Caki2 (cell line): ENCODE measurements at regions not wholly inside any gene's neighbourhood (a gene's known extent, or its start where the extent isn't known, plus 50 kb on each side); places are given as distances from the start of the nearest gene placed in this dataset.

Experiments
- DNase-seq: peaks from one replicate; pipeline ENCODE4 v3.0.0-alpha.2; 2015; ENCODE audit warnings: low read depth
- in situ Hi-C: cut with HindIII; loops from 2 replicates; pipeline ENCODE4 v1.10.0; 2016; ENCODE audit warnings: low sequenced_read_pairs, low pct_unique_long_range_greater_than_20kb, mixed read lengths

GRCh38 chr10:44814929-44815328, 96.2 kb upstream of the TMEM72 start:
- in situ Hi-C loops, result no loop called here
- no peak for DNase-seq

DNA sequence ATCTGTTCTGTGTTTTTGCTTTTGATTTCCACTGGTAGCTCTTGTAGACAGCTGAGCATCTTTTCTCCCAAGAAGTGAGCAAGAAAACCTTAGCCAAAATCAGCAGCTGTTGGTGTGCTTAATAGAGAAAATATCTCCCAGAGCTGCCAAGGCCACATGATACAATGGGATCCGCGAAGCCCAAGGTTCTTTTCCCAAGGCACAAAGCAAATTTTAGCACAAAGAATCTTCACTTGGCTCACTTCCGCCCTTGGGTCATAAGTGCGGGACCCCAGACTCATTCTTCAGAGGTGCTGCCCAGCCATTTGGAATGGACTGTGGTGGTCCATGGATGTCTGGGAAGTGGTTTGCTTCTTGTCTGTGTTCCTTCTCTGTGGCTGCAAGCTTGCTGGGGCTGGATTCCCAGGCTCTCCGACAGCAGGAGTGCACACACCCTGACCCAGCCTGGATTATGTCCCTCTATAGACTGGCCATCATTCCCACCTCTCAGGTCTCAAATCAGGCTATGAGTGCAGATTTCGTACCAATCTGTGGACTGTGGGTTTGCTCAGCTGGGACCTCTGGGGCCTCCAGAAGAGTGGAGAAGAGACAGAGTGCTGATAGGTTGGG, 93.0 kb upstream of the TMEM72 start:
- DNase-seq, result no peak

GRCh38 chr10:44818701-44819127, 92.4 kb upstream of the TMEM72 start:
- no peak for DNase-seq
- in situ Hi-C loops, result no loop called here

More for the DNA sequence above, 93.0 kb upstream of the TMEM72 start:
- in situ Hi-C loops, result no loop called here

- in situ Hi-C loops, result no loop called here
- DNase-seq, result no peak
Observed at GRCh38 chr10:44820094-44820493, 91.0 kb upstream of the TMEM72 start.

GRCh38 chr10:44821290-44821689, 89.8 kb upstream of the TMEM72 start:
- DNase-seq, result no peak
- in situ Hi-C loops, result no loop called here

DNA sequence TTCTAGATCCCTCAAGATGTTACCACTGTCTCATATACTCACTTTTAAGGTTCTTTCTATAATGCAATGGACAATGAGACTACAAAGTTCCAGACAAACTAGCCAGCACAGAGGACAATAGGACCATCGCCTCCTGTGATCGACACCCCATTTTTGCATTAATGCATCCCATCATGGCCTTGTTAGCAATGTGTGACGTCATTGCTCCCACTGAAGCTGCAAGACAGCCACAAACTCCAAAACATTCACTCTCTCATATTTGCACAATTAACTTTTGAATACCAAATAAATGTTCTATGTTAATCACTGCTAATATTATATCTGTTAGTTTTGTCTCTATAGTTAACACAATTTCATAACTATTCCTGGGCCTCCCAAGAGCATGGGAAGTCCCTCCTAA, 88.8 kb upstream of the TMEM72 start:
- no peak for DNase-seq
- in situ Hi-C loops, result no loop called here

GRCh38 chr10:44822966-44823365, 88.2 kb upstream of the TMEM72 start:
- in situ Hi-C loops, result no loop called here
- DNase-seq, result no peak

DNA sequence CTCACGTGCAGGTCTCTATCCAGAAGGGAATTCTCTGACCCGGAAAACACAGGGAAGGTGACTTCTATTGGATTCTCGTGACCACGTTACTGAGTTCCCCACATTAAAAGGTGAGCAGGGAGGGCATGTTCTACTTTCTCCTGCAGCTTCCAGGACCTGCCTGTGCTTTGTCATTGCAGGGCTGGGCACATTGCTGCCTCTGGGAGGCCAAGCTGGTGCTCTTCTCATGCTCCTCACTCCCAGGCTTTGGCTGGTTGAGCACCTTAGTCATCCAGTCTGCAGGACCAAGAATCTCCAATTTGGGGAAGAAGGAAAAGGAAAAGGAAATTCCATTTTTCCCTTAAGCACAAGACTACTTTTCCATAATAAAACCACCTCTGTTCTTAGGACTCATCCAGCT, 86.5 kb upstream of the TMEM72 start:
- in situ Hi-C loops, result no loop called here
- DNase-seq, result no peak

DNA sequence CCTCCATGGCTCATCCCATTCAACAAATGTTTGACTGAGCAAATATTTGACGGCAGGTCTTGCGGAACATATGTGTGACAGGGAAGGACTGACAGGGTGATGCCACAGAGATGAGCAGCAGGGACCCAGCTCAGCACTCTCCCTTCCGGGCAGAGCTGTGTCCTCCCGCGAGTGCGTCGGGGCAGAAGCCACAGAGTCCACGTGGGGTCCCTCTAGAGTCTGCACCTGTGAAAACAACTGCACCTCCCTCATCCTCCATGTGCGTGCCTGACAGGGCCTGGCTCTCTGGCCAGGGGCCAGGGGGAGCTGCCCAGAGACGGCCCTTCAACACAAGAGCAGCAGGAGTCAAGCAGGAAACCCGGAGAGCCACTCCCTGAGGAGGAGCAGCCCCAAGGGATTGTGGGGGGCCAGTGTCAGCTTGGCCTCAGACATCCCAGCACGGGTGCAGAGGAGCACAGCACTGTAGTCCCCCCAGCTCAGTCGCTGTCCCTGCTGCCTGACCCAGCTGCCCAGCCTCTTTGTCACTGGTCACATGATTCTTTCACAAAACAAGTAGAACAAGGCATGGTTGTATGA, 83.6 kb upstream of the TMEM72 start:
- no peak for DNase-seq
- in situ Hi-C loops, result no loop called here

DNA sequence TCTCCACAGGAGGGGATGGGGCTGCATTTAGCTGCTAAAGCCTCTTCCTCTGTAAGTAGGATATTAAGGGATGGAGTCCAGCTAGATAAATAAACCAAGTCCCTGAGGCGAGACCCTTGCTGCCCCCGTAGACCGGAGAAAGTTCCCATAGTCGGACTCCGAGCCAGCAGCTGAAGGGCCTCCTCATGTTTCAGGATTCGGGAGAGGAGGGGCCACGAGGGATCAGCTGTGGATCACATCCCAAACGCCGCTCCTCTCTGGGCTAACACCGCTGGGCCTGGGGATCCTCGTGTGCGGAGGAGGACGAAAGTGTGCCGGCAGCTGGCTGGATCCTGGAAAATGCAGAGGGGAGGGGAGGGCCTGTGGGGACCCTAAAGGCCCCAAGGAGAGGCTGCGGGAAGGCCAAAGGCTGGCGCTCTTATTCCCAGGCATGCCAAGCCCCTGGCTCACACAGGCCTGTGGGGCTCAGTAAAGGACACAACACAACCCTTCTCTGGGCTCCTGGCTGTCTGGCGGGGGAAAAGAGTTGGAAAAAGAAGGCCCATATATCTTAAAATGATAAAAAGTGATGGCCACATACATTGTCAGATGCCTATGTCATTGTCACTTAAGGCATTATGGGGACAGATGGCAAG, 82.5 kb upstream of the TMEM72 start:
- in situ Hi-C loops, result no loop called here
- DNase-seq, result no peak

GRCh38 chr10:44829426-44829825, 81.7 kb upstream of the TMEM72 start:
- no peak for DNase-seq
- in situ Hi-C loops, result no loop called here

DNA sequence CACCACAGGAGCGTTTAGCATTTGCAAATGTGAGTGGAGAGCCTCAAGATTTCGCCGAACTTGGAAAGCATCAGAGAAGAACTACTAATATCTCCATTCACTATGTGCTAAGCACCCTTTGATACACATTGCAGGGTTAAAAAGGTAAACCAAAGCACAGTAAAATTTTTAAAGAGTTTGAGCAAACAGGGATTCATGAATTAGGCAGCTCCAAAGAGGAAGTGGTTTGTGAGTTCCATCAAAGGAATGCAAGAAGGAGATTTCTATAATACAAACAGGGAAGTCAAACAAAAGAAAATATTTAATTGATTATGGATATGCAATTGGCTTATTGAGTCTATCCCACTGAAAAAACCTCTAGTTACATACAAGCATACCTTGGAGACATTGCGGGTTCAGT, 81.1 kb upstream of the TMEM72 start:
- no peak for DNase-seq
- in situ Hi-C loops, result no loop called here

GRCh38 chr10:44831581-44831980, 79.6 kb upstream of the TMEM72 start:
- no peak for DNase-seq
- in situ Hi-C loops, result no loop called here

GRCh38 chr10:44832595-44833390, 78.3 kb upstream of the TMEM72 start:
- in situ Hi-C loops, result no loop called here
- DNase-seq, result no peak

GRCh38 chr10:44834131-44834530, 77.0 kb upstream of the TMEM72 start:
- DNase-seq, result no peak
- in situ Hi-C loops, result no loop called here

DNA sequence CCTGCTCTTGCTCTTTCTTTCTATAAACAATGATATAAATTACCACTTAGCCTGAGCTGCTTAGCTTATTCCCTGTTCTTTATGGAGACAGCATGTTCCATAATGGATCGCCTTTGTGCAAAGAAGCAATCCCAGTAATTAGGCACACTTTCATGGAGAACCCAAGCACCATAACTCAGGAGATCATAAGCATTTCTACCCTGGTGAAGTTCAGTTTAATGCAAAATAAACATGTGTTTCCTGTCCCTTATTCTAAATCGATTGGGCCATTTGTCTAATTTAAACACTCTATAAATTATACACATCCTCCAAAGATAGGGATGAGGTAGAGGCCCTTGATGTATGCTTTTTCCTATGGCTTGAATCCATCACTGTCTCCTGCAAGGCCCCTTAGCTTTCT, 75.8 kb upstream of the TMEM72 start:
- in situ Hi-C loops, result no loop called here
- DNase-seq, result no peak

DNA sequence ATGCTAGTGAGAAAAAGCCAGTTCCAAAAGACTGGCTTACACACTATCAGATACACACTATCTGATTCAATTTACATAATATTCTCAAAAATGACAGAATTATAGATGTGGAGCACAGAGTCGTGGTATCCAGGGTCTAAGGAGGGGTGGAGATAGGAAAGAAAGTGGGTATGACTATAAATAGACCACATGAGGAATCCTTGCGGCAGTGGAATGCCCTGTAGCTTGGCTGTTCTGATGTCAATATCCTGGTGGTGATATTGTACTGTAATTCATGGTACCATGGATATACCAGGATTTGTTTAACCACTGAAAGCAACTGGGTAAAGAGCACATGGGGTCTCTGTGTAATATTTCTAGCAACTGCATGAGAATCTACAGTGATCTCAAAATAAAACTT, 67.7 kb upstream of the TMEM72 start:
- in situ Hi-C loops, result no loop called here
- no peak for DNase-seq

DNA sequence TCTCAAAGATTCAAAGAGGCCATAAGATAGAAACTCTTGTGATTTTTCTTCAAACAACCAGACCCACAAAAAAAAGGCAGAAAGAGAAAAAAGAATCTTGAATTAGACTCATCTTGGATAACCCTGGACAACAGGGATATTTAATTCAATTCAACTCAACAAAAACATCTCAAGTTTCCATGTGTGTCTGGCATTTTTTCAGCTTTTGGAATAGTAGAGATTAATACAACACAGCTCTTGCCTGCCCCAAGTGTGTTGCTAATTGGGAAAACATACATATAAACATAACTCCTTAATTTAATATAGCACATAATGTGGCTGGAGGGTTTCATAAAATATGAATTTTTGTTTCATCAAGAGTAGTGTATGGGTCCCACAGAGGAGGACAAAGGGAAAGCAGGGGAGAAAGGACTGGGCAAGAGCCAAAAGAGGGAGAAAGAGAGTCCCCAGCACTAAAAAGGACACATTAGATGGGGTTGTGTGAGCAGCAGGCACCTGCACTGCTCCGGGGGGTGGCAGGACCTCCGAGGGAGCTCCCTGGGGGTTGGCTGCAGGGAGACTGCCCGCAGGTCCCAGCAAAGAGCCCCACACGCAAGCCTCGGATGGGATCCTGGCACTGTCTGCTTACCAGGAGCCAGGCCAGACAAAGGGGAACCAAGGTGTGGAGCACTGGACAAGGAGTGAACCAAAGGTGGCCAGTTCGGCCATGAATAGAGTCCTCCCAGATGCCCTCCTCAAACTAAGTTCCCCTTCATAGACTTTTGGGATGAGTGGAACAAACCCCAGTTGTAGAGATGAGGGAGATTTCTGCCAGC, 65.6 kb upstream of the TMEM72 start:
- no peak for DNase-seq
- in situ Hi-C loops, result no loop called here
